ENCODE measurements at regions not wholly inside any gene's neighbourhood (a gene's known extent, or its start where the extent isn't known, plus 50 kb on each side); places are given as distances from the start of the nearest gene placed in this dataset.

DNA sequence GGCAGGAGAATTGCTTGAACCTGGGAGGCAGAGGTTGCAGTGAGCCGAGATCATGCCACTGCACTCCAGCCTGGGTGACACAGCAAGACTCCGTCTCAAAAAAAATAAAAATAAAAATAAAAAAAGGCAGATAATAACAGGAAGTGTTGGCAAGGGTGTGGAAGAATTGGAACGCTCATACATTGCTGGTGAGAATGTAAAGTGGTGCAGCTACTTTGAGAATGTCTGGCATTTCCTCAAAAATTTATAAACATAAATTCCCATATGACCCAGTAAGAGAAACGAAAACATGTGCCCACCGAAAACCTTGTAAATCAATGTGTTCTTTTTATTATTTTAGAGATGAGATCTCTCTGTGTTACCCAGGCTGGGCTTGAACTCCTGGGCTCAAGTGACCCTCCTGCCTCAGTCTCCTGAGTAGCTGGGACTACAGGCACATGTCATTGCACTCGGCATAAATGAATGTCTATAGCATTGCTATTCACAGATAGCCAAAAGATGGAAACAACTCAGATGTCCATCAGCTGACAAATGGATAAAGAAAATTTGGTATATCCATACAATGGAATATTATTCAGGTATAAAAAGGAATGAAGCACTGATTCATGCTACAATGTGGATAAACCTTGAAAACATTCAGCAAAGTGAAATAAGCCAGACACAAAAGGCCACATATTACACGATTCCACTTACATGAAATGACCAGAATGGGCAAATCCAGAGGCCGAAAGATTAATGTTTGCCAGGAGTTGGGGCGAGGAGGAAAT, 63.7 kb upstream of the PLAC1 start:
- POLR2A ChIA-PET = no interaction called here

DNA sequence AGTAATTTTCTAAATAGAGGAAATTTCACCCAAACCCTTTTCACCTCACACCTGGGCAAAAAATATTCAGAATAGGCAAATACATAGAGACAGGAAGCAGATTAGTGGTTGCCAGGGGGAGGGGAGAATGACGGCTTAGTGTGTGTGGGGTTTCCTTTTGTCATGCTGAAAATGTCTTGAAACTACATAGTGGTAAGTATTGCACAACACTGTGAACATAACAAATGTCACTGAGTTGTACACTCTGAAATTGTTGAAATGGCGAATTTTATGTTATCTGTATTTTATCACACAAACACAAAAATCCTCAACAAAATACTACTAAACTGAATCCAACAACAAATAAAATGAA, 60.7 kb upstream of the PLAC1 start:
- no peak overlapping the region for H3K27ac ChIP-seq (ENCODE audit: low read depth, low read length)
- ChIA-PET POLR2A (no interaction called here), CTCF (no interaction called here), RAD21 (ENCODE audit: low non-redundant PET in 1 of 2, low total read pairs in 2 of 2, uncharacterized antibody in 2 of 2, unreplicated experiment in 2 of 2) (no interaction called here)
- no peaks in the 10 kb centered on the region for H3K9me2 ChIP-seq (ENCODE audit: insufficient read depth)
- H3K27me3 ChIP-seq (ENCODE audit: insufficient read depth, low read length) = no peaks in the 10 kb centered on the region
- H3K36me3 ChIP-seq (ENCODE audit: control insufficient read depth in 1 of 2, insufficient read depth in 2 of 2, low read length in 2 of 2) = no peaks in the 10 kb centered on the region
- ATAC-seq (no peak), DNase-seq (ENCODE audit: low read depth, low spot score) (no peak)
- H4K20me1 ChIP-seq (ENCODE audit: insufficient read depth) = no peaks in the 10 kb centered on the region
- intact Hi-C loops (cut with micrococcal nuclease) = no loop called here
- no TSS peak for BruUV-seq (replicated peaks)
- H2AFZ ChIP-seq (ENCODE audit: low read depth, low read length, poor library complexity, severe bottlenecking) = peak overlapping the region; percentile 43
- H3K4me3 ChIP-seq (replicated peaks in 1 of 2; ENCODE audit: low read depth in 1 of 2, low read length in 2 of 2) = no peak overlapping the region
- H3K9ac ChIP-seq (ENCODE audit: low read length) = no peak overlapping the region
- peak overlapping the region; percentile 48; the same call in 1 of the 2 replicates for H3K4me2 ChIP-seq (ENCODE audit: low read length)
- TF ChIP-seq CEBPB (IDR thresholded peaks at IDR 0.05; ENCODE audit: low read depth) (no peak), POLR2AphosphoS5 (IDR thresholded peaks at IDR 0.05; ENCODE audit: low read depth, low read length) (no peak), JUND (IDR thresholded peaks at IDR 0.05) (no peak), YY1 (IDR thresholded peaks at IDR 0.05; ENCODE audit: extremely low read depth, insufficient replicate concordance, low read depth, low read length) (no peak), RAD21 (IDR thresholded peaks at IDR 0.05; ENCODE audit: low read depth) (no peak), ZFX (IDR thresholded peaks at IDR 0.05) (no peak), SRF (IDR thresholded peaks at IDR 0.05; ENCODE audit: low read depth) (no peak), FOSL1 (IDR thresholded peaks at IDR 0.05; ENCODE audit: low read depth) (no peak), SIN3A (IDR thresholded peaks at IDR 0.05; ENCODE audit: low read depth) (no peak), ELF1 (IDR thresholded peaks at IDR 0.05; ENCODE audit: borderline replicate concordance, low read depth) (no peak)
- TF ChIP-seq, protein P1, sequence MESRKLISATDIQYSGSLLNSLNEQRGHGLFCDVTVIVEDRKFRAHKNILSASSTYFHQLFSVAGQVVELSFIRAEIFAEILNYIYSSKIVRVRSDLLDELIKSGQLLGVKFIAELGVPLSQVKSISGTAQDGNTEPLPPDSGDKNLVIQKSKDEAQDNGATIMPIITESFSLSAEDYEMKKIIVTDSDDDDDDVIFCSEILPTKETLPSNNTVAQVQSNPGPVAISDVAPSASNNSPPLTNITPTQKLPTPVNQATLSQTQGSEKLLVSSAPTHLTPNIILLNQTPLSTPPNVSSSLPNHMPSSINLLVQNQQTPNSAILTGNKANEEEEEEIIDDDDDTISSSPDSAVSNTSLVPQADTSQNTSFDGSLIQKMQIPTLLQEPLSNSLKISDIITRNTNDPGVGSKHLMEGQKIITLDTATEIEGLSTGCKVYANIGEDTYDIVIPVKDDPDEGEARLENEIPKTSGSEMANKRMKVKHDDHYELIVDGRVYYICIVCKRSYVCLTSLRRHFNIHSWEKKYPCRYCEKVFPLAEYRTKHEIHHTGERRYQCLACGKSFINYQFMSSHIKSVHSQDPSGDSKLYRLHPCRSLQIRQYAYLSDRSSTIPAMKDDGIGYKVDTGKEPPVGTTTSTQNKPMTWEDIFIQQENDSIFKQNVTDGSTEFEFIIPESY (IDR thresholded peaks at IDR 0.05; ENCODE audit: extremely low read depth, insufficient replicate concordance, low read length) = no peak
- TF ChIP-seq, protein P2, sequence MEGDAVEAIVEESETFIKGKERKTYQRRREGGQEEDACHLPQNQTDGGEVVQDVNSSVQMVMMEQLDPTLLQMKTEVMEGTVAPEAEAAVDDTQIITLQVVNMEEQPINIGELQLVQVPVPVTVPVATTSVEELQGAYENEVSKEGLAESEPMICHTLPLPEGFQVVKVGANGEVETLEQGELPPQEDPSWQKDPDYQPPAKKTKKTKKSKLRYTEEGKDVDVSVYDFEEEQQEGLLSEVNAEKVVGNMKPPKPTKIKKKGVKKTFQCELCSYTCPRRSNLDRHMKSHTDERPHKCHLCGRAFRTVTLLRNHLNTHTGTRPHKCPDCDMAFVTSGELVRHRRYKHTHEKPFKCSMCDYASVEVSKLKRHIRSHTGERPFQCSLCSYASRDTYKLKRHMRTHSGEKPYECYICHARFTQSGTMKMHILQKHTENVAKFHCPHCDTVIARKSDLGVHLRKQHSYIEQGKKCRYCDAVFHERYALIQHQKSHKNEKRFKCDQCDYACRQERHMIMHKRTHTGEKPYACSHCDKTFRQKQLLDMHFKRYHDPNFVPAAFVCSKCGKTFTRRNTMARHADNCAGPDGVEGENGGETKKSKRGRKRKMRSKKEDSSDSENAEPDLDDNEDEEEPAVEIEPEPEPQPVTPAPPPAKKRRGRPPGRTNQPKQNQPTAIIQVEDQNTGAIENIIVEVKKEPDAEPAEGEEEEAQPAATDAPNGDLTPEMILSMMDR (IDR thresholded peaks at IDR 0.05 in 2 of 3, conservative IDR thresholded peaks at IDR 0.05 in 1 of 3; ENCODE audit: borderline replicate concordance in 1 of 3, insufficient read depth in 1 of 3, low read depth in 2 of 3, low read length in 2 of 3) = no peak
- H3K4me1 ChIP-seq (ENCODE audit: control insufficient read depth in 1 of 2, insufficient read depth in 2 of 2, low read length in 2 of 2) = peaks cover 6 to 18% of the 10 kb centered on the region in 2 experiments
- no peaks in the 10 kb centered on the region for H3K79me2 ChIP-seq (ENCODE audit: insufficient read depth, low read length)
- H3K9me3 ChIP-seq (ENCODE audit: control insufficient read depth in 1 of 2, insufficient read depth in 1 of 2, low read depth in 1 of 2, low read length in 2 of 2) = no peaks in the 10 kb centered on the region

More for the DNA sequence above, 63.7 kb upstream of the PLAC1 start:
- intact Hi-C loops (cut with micrococcal nuclease) = no loop called here
- Histone ChIP-seq H3K4me3 (replicated peaks in 1 of 2; ENCODE audit: low read depth in 1 of 2, low read length in 2 of 2) (no peak overlapping the region), H3K36me3 (ENCODE audit: control insufficient read depth in 1 of 2, insufficient read depth in 2 of 2, low read length in 2 of 2) (no peaks in the 10 kb centered on the region), H3K9me2 (ENCODE audit: insufficient read depth) (no peaks in the 10 kb centered on the region), H3K79me2 (ENCODE audit: insufficient read depth, low read length) (no peaks in the 10 kb centered on the region), H3K4me2 (ENCODE audit: low read length) (no peak overlapping the region), H3K9ac (ENCODE audit: low read length) (no peak overlapping the region), H3K27ac (ENCODE audit: low read depth, low read length) (no peak overlapping the region), H3K27me3 (ENCODE audit: insufficient read depth, low read length) (no peaks in the 10 kb centered on the region), H2AFZ (ENCODE audit: low read depth, low read length, poor library complexity, severe bottlenecking) (no peak overlapping the region), H4K20me1 (ENCODE audit: insufficient read depth) (no peaks in the 10 kb centered on the region), H3K4me1 (ENCODE audit: control insufficient read depth in 1 of 2, insufficient read depth in 2 of 2, low read length in 2 of 2) (peaks cover 8 to 21% of the 10 kb centered on the region in 2 experiments), H3K9me3 (ENCODE audit: control insufficient read depth in 1 of 2, insufficient read depth in 1 of 2, low read depth in 1 of 2, low read length in 2 of 2) (no peaks in the 10 kb centered on the region)
- no peak for ATAC-seq
- BruUV-seq (replicated peaks) = no TSS peak
- DNase-seq (ENCODE audit: low read depth, low spot score) = no peak
- CTCF ChIA-PET = no interaction called here
- RAD21 ChIA-PET (ENCODE audit: low non-redundant PET in 1 of 2, low total read pairs in 2 of 2, uncharacterized antibody in 2 of 2, unreplicated experiment in 2 of 2) = no interaction called here
- TF ChIP-seq FOSL1 (IDR thresholded peaks at IDR 0.05; ENCODE audit: low read depth) = no peak
- TF ChIP-seq RAD21 (IDR thresholded peaks at IDR 0.05; ENCODE audit: low read depth) = no peak
- no peak for TF ChIP-seq EGR1 (IDR thresholded peaks at IDR 0.05; ENCODE audit: low read depth)
- TF ChIP-seq SP1 (IDR thresholded peaks at IDR 0.05; ENCODE audit: low read depth) = no peak
